ENCODE measurements at regions not wholly inside any gene's neighbourhood (a gene's known extent, or its start where the extent isn't known, plus 50 kb on each side); places are given as distances from the start of the nearest gene placed in this dataset.

GRCh38 chr2:128413718-128414341 lies 95.2 kb upstream of the HS6ST1 start:
- Histone ChIP-seq H2AFZ (ENCODE audit: control insufficient read depth, low read length) (no peak overlapping the region), H4K20me1 (ENCODE audit: control insufficient read depth, extremely low read depth, insufficient read depth, low read length) (no peaks in the 10 kb centered on the region), H3K4me1 (ENCODE audit: control insufficient read depth, extremely low read depth, insufficient read depth, low read length) (peaks cover 4% of the 10 kb centered on the region), H3K9me1 (ENCODE audit: control insufficient read depth, extremely low read depth, insufficient read depth, low read length) (no peaks in the 10 kb centered on the region), H3K27ac (ENCODE audit: control insufficient read depth, insufficient read depth, low read length) (no peak overlapping the region), H3K9ac (ENCODE audit: control insufficient read depth, extremely low read depth, insufficient read depth, low read length) (no peak overlapping the region), H3K27me3 (ENCODE audit: control insufficient read depth, extremely low read depth, insufficient read depth, low read length) (no peaks in the 10 kb centered on the region), H3K4me3 (ENCODE audit: control insufficient read depth in 2 of 3, extremely low read depth in 1 of 3, insufficient read depth in 2 of 3, low read depth in 1 of 3, low read length in 3 of 3) (no peak overlapping the region), H3K36me3 (ENCODE audit: control insufficient read depth in 2 of 2, extremely low read depth in 1 of 2, insufficient read depth in 2 of 2, low read length in 2 of 2) (no peaks in the 10 kb centered on the region), H3K79me2 (ENCODE audit: control insufficient read depth, insufficient read depth, low read length) (no peaks in the 10 kb centered on the region), H3K4me2 (ENCODE audit: control insufficient read depth, extremely low read depth, insufficient read depth, low read depth, low read length) (no peak overlapping the region), H3K9me3 (ENCODE audit: control insufficient read depth, low read depth, low read length) (no peaks in the 10 kb centered on the region)
- DNase-seq (ENCODE audit: low read depth, low spot score) (no peak), FAIRE-seq (no peak)
- dilution Hi-C loops (cut with MboI; ENCODE audit: extremely low pct_ligation_motif_present, low sequenced_read_pairs): no loop called here
- TF ChIP-seq CTCF (optimal IDR thresholded peaks at IDR 0.05 in 1 of 3, IDR thresholded peaks at IDR 0.05 in 1 of 3, conservative IDR thresholded peaks at IDR 0.05 in 1 of 3; ENCODE audit: extremely low read depth in 1 of 3, insufficient read depth in 2 of 3, low read length in 3 of 3) (no peak), EZH2 (IDR thresholded peaks at IDR 0.05; ENCODE audit: low read length) (no peak)

- Histone ChIP-seq H3K27me3 (ENCODE audit: control insufficient read depth, extremely low read depth, insufficient read depth, low read length) (no peaks in the 10 kb centered on the region), H3K9me3 (ENCODE audit: control insufficient read depth, low read depth, low read length) (no peaks in the 10 kb centered on the region), H3K9ac (ENCODE audit: control insufficient read depth, extremely low read depth, insufficient read depth, low read length) (no peak overlapping the region), H3K79me2 (ENCODE audit: control insufficient read depth, insufficient read depth, low read length) (no peaks in the 10 kb centered on the region), H3K27ac (ENCODE audit: control insufficient read depth, insufficient read depth, low read length) (no peak overlapping the region), H3K4me3 (ENCODE audit: control insufficient read depth in 2 of 3, extremely low read depth in 1 of 3, insufficient read depth in 2 of 3, low read depth in 1 of 3, low read length in 3 of 3) (no peak overlapping the region), H3K4me2 (ENCODE audit: control insufficient read depth, extremely low read depth, insufficient read depth, low read depth, low read length) (no peak overlapping the region), H3K4me1 (ENCODE audit: control insufficient read depth, extremely low read depth, insufficient read depth, low read length) (no peaks in the 10 kb centered on the region), H2AFZ (ENCODE audit: control insufficient read depth, low read length) (no peak overlapping the region), H3K9me1 (ENCODE audit: control insufficient read depth, extremely low read depth, insufficient read depth, low read length) (no peaks in the 10 kb centered on the region), H4K20me1 (ENCODE audit: control insufficient read depth, extremely low read depth, insufficient read depth, low read length) (no peaks in the 10 kb centered on the region), H3K36me3 (ENCODE audit: control insufficient read depth in 2 of 2, extremely low read depth in 1 of 2, insufficient read depth in 2 of 2, low read length in 2 of 2) (no peaks in the 10 kb centered on the region)
- dilution Hi-C loops (cut with MboI; ENCODE audit: extremely low pct_ligation_motif_present, low sequenced_read_pairs): no loop called here
- no peak for DNase-seq (ENCODE audit: low read depth, low spot score)
- no peak for TF ChIP-seq CTCF (optimal IDR thresholded peaks at IDR 0.05 in 1 of 3, IDR thresholded peaks at IDR 0.05 in 1 of 3, conservative IDR thresholded peaks at IDR 0.05 in 1 of 3; ENCODE audit: extremely low read depth in 1 of 3, insufficient read depth in 2 of 3, low read length in 3 of 3)
- no peak for TF ChIP-seq EZH2 (IDR thresholded peaks at IDR 0.05; ENCODE audit: low read length)
- FAIRE-seq: no peak
These were observed 95.7 kb upstream of the HS6ST1 start for GRCh38 chr2:128414351-128414750.
